ENCODE measurements at regions not wholly inside any gene's neighbourhood (a gene's known extent, or its start where the extent isn't known, plus 50 kb on each side); places are given as distances from the start of the nearest gene placed in this dataset.

DNA sequence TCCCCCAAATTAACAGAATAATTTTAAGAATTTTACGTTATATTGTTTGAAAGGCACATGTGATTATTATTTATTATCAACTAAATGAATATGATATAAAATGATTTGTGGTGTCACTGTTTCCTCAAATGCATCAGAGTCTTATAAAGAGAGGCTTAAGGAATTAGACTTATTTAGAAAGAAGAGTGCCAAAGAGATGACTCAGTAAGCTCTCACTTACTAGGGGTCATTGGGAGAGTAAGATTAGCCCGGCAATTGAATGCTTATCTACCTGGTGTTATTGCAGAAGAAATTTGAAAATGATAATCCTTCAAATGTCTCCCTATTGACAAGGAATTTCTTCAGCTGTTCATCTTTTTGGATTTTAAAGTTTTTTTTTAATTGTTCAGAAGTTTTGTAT is 408.7 kb downstream of the OXSM start (continued):
- TF ChIP-seq WRNIP1 (IDR thresholded peaks at IDR 0.05; ENCODE audit: borderline replicate concordance, low read depth, low read length): no peak
- no peak for TF ChIP-seq SMC3 (IDR thresholded peaks at IDR 0.05; ENCODE audit: borderline replicate concordance, low read length)
- TF ChIP-seq, protein P1, sequence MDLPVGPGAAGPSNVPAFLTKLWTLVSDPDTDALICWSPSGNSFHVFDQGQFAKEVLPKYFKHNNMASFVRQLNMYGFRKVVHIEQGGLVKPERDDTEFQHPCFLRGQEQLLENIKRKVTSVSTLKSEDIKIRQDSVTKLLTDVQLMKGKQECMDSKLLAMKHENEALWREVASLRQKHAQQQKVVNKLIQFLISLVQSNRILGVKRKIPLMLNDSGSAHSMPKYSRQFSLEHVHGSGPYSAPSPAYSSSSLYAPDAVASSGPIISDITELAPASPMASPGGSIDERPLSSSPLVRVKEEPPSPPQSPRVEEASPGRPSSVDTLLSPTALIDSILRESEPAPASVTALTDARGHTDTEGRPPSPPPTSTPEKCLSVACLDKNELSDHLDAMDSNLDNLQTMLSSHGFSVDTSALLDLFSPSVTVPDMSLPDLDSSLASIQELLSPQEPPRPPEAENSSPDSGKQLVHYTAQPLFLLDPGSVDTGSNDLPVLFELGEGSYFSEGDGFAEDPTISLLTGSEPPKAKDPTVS (IDR thresholded peaks at IDR 0.05; ENCODE audit: low read depth, low read length): no peak

DNA sequence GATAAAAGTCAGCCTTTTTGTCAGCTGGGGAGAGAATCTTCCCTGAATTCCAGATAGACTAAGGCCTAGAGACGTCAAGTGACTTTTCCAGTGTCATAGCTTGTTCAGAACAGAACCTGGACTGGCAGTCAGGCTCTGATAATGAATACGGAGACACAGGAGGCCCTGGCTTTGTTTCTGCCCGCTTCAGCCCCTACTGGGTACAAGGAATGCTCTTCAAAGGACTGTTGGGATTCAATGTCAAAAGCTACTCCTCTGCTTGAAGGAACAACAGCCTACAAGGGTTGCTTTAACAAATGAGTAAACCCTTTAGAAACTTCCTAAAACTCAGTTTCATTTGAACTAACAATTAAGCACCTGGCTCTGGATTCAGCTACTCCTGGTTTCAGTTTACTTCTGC is 412.3 kb downstream of the OXSM start:
- intact Hi-C loops (cut with micrococcal nuclease; ENCODE audit: unreplicated experiment) (no loop called here), in situ Hi-C loops (cut with MboI) (no loop called here)
- H3K79me2 ChIP-seq (ENCODE audit: control insufficient read depth, insufficient read depth, low read length): no peaks in the 10 kb centered on the region
- H3K4me2 ChIP-seq (ENCODE audit: control insufficient read depth, insufficient read depth): no peak overlapping the region
- H3K4me1 ChIP-seq (ENCODE audit: control insufficient read depth, insufficient read depth, low read length): no peaks in the 10 kb centered on the region
- no peaks in the 10 kb centered on the region for H3K36me3 ChIP-seq (ENCODE audit: control insufficient read depth in 2 of 2, insufficient read depth in 2 of 2, low read length in 1 of 2)
- SMC1A ChIA-PET (ENCODE audit: uncharacterized antibody, unreplicated experiment): interaction anchor here (0.8 kb wide), 1 partner anchor 298 kb away, joined by 3 read pairs; no protein-coding TSS in a partner anchor
- POLR2A ChIA-PET: no interaction called here
- no TSS peak for BruUV-seq (replicated peaks)
- no peaks in the 10 kb centered on the region; a peak in 1 of 4 replicates for H3K27me3 ChIP-seq (replicated peaks in 1 of 2; ENCODE audit: control insufficient read depth in 2 of 2, insufficient read depth in 2 of 2, low read length in 1 of 2)
- no peaks in the 10 kb centered on the region for H3K9me3 ChIP-seq (replicated peaks; ENCODE audit: control insufficient read depth, insufficient read depth, low read length)
- no peak overlapping the region for H3K4me3 ChIP-seq
- CTCF ChIA-PET: no interaction called here
- no peak for DNase-seq (ENCODE audit: low read depth, low spot score)
- no peak for ATAC-seq
- H3K27ac ChIP-seq (ENCODE audit: control insufficient read depth, insufficient read depth): no peak overlapping the region
- no peaks in the 10 kb centered on the region for H4K20me1 ChIP-seq (ENCODE audit: control insufficient read depth, insufficient read depth)
- H3K9ac ChIP-seq (ENCODE audit: control insufficient read depth, insufficient read depth, low read length): no peak overlapping the region
- FAIRE-seq: no peak
- no peak overlapping the region for H2AFZ ChIP-seq (ENCODE audit: control insufficient read depth, low read depth, low read length)
- RAD21 ChIA-PET (ENCODE audit: unreplicated experiment): no interaction called here
- 0% methylated on average over 3 of the region's 3 CpGs for WGBS (ENCODE audit: insufficient coverage, insufficient replicate concordance, low lambda C conversion rate, missing lambda C conversion rate)
- TF ChIP-seq, protein P2, sequence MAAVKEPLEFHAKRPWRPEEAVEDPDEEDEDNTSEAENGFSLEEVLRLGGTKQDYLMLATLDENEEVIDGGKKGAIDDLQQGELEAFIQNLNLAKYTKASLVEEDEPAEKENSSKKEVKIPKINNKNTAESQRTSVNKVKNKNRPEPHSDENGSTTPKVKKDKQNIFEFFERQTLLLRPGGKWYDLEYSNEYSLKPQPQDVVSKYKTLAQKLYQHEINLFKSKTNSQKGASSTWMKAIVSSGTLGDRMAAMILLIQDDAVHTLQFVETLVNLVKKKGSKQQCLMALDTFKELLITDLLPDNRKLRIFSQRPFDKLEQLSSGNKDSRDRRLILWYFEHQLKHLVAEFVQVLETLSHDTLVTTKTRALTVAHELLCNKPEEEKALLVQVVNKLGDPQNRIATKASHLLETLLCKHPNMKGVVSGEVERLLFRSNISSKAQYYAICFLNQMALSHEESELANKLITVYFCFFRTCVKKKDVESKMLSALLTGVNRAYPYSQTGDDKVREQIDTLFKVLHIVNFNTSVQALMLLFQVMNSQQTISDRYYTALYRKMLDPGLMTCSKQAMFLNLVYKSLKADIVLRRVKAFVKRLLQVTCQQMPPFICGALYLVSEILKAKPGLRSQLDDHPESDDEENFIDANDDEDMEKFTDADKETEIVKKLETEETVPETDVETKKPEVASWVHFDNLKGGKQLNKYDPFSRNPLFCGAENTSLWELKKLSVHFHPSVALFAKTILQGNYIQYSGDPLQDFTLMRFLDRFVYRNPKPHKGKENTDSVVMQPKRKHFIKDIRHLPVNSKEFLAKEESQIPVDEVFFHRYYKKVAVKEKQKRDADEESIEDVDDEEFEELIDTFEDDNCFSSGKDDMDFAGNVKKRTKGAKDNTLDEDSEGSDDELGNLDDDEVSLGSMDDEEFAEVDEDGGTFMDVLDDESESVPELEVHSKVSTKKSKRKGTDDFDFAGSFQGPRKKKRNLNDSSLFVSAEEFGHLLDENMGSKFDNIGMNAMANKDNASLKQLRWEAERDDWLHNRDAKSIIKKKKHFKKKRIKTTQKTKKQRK (IDR thresholded peaks at IDR 0.05; ENCODE audit: low read depth, low read length): no peak
- TF ChIP-seq MEF2A (IDR thresholded peaks at IDR 0.05; ENCODE audit: insufficient read depth, low read depth, low read length) (no peak), SMAD5 (IDR thresholded peaks at IDR 0.05; ENCODE audit: low read depth) (no peak), ESRRA (IDR thresholded peaks at IDR 0.05; ENCODE audit: low read length) (no peak), BRCA1 (IDR thresholded peaks at IDR 0.05; ENCODE audit: low read depth, low read length) (no peak), SREBF2 (IDR thresholded peaks at IDR 0.05; ENCODE audit: low read length) (no peak), CHD2 (IDR thresholded peaks at IDR 0.05; ENCODE audit: borderline replicate concordance, low read depth, low read length) (no peak)
- TF ChIP-seq, protein P3, sequence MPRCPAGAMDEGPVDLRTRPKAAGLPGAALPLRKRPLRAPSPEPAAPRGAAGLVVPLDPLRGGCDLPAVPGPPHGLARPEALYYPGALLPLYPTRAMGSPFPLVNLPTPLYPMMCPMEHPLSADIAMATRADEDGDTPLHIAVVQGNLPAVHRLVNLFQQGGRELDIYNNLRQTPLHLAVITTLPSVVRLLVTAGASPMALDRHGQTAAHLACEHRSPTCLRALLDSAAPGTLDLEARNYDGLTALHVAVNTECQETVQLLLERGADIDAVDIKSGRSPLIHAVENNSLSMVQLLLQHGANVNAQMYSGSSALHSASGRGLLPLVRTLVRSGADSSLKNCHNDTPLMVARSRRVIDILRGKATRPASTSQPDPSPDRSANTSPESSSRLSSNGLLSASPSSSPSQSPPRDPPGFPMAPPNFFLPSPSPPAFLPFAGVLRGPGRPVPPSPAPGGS (IDR thresholded peaks at IDR 0.05; ENCODE audit: borderline replicate concordance, insufficient read depth, low read depth, low read length, poor library complexity, severe bottlenecking): no peak
- TF ChIP-seq, protein P4, sequence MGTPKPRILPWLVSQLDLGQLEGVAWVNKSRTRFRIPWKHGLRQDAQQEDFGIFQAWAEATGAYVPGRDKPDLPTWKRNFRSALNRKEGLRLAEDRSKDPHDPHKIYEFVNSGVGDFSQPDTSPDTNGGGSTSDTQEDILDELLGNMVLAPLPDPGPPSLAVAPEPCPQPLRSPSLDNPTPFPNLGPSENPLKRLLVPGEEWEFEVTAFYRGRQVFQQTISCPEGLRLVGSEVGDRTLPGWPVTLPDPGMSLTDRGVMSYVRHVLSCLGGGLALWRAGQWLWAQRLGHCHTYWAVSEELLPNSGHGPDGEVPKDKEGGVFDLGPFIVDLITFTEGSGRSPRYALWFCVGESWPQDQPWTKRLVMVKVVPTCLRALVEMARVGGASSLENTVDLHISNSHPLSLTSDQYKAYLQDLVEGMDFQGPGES (IDR thresholded peaks at IDR 0.05): no peak
- TF ChIP-seq, protein P5, sequence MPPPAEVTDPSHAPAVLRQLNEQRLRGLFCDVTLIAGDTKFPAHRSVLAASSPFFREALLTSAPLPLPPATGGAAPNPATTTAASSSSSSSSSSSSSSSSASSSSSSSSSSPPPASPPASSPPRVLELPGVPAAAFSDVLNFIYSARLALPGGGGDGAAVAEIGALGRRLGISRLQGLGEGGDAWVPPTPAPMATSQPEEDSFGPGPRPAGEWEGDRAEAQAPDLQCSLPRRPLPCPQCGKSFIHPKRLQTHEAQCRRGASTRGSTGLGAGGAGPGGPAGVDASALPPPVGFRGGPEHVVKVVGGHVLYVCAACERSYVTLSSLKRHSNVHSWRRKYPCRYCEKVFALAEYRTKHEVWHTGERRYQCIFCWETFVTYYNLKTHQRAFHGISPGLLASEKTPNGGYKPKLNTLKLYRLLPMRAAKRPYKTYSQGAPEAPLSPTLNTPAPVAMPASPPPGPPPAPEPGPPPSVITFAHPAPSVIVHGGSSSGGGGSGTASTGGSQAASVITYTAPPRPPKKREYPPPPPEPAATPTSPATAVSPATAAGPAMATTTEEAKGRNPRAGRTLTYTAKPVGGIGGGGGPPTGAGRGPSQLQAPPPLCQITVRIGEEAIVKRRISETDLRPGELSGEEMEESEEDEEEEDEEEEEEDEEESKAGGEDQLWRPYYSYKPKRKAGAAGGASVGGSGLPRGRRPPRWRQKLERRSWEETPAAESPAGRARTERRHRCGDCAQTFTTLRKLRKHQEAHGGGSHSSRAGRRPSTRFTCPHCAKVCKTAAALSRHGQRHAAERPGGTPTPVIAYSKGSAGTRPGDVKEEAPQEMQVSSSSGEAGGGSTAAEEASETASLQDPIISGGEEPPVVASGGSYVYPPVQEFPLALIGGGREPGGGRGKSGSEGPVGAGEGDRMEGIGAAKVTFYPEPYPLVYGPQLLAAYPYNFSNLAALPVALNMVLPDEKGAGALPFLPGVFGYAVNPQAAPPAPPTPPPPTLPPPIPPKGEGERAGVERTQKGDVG (CRISPR knock-in tag; IDR thresholded peaks at IDR 0.05): no peak
